ENCODE measurements at regions not wholly inside any gene's neighbourhood (a gene's known extent, or its start where the extent isn't known, plus 50 kb on each side); places are given as distances from the start of the nearest gene placed in this dataset.

GRCh38 chr7:18364396-18364795 is 131.2 kb upstream of the HDAC9 start:
- no peak overlapping the region for H3K4me3 Mint-ChIP-seq
- H3K4me1 Mint-ChIP-seq: peaks cover 0 to 1% (median 0%) of the 10 kb centered on the region in 3 donors
- no peak overlapping the region for H3K4me3 ChIP-seq (ENCODE audit: low read length)
- no peaks in the 10 kb centered on the region for H3K36me3 ChIP-seq (ENCODE audit: insufficient read depth, low read length)
- DNase-seq: no peak
- H3K27me3 ChIP-seq (ENCODE audit: insufficient read depth, low read length, poor library complexity, severe bottlenecking): no peaks in the 10 kb centered on the region
- H3K4me1 ChIP-seq (ENCODE audit: insufficient read depth, low read length): no peaks in the 10 kb centered on the region
- CTCF ChIA-PET: no interaction called here
- H3K9me3 ChIP-seq (ENCODE audit: low read length): no peaks in the 10 kb centered on the region
- no peaks in the 10 kb centered on the region for H3K9me3 Mint-ChIP-seq
- H3K36me3 Mint-ChIP-seq: no peaks in the 10 kb centered on the region
- POLR2A ChIA-PET: no interaction called here
- H3K27ac ChIP-seq (ENCODE audit: low read depth, low read length): no peak overlapping the region
- H3K27ac Mint-ChIP-seq: no peak overlapping the region
- H3K27me3 Mint-ChIP-seq: no peaks in the 10 kb centered on the region

GRCh38 chr7:18366394-18366793 is 129.2 kb upstream of the HDAC9 start:
- no peaks in the 10 kb centered on the region for H3K36me3 Mint-ChIP-seq
- Histone ChIP-seq H3K27ac (ENCODE audit: low read depth, low read length) (no peak overlapping the region), H3K27me3 (ENCODE audit: insufficient read depth, low read length, poor library complexity, severe bottlenecking) (no peaks in the 10 kb centered on the region), H3K4me1 (ENCODE audit: insufficient read depth, low read length) (no peaks in the 10 kb centered on the region), H3K9me3 (ENCODE audit: low read length) (no peaks in the 10 kb centered on the region), H3K4me3 (ENCODE audit: low read length) (no peak overlapping the region), H3K36me3 (ENCODE audit: insufficient read depth, low read length) (no peaks in the 10 kb centered on the region)
- H3K27me3 Mint-ChIP-seq: peaks cover 0 to 1% of the 10 kb centered on the region in 2 donors
- H3K9me3 Mint-ChIP-seq: no peaks in the 10 kb centered on the region
- H3K4me1 Mint-ChIP-seq: peaks cover 0 to 1% (median 0%) of the 10 kb centered on the region in 3 donors
- no peak overlapping the region for H3K4me3 Mint-ChIP-seq
- H3K27ac Mint-ChIP-seq: no peak overlapping the region
- CTCF ChIA-PET: no interaction called here
- POLR2A ChIA-PET: no interaction called here
- no peak for DNase-seq

GRCh38 chr7:18369011-18369410 is 126.5 kb upstream of the HDAC9 start:
- H3K9me3 Mint-ChIP-seq: no peaks in the 10 kb centered on the region
- no peaks in the 10 kb centered on the region for H3K36me3 Mint-ChIP-seq

GRCh38 chr7:18370633-18371032 is 124.9 kb upstream of the HDAC9 start:
- no peaks in the 10 kb centered on the region for H3K36me3 ChIP-seq (ENCODE audit: insufficient read depth, low read length)
- Mint-ChIP-seq H3K27me3 (peaks cover 0 to 1% of the 10 kb centered on the region in 2 donors), H3K27ac (no peak overlapping the region), H3K4me1 (peaks cover 0 to 1% (median 0%) of the 10 kb centered on the region in 3 donors), H3K9me3 (no peaks in the 10 kb centered on the region), H3K4me3 (no peak overlapping the region), H3K36me3 (no peaks in the 10 kb centered on the region)
- POLR2A ChIA-PET: no interaction called here
- no peaks in the 10 kb centered on the region for H3K27me3 ChIP-seq (ENCODE audit: insufficient read depth, low read length, poor library complexity, severe bottlenecking)
- no peaks in the 10 kb centered on the region for H3K9me3 ChIP-seq (ENCODE audit: low read length)
- CTCF ChIA-PET: no interaction called here
- H3K27ac ChIP-seq (ENCODE audit: low read depth, low read length): no peak overlapping the region
- no peak overlapping the region for H3K4me3 ChIP-seq (ENCODE audit: low read length)
- no peak for DNase-seq
- no peaks in the 10 kb centered on the region for H3K4me1 ChIP-seq (ENCODE audit: insufficient read depth, low read length)

More at GRCh38 chr7:18369011-18369410, 126.5 kb upstream of the HDAC9 start:
- H3K4me3 Mint-ChIP-seq: no peak overlapping the region
- no peak overlapping the region for H3K27ac Mint-ChIP-seq
- H3K9me3 ChIP-seq (ENCODE audit: low read length): no peaks in the 10 kb centered on the region
- no peak overlapping the region for H3K27ac ChIP-seq (ENCODE audit: low read depth, low read length)
- H3K4me1 ChIP-seq (ENCODE audit: insufficient read depth, low read length): no peaks in the 10 kb centered on the region
- no peak overlapping the region for H3K4me3 ChIP-seq (ENCODE audit: low read length)
- no peaks in the 10 kb centered on the region for H3K36me3 ChIP-seq (ENCODE audit: insufficient read depth, low read length)
- H3K27me3 ChIP-seq (ENCODE audit: insufficient read depth, low read length, poor library complexity, severe bottlenecking): no peaks in the 10 kb centered on the region
- peaks cover 0 to 1% of the 10 kb centered on the region in 2 donors for H3K27me3 Mint-ChIP-seq
- ChIA-PET POLR2A (no interaction called here), CTCF (no interaction called here)
- H3K4me1 Mint-ChIP-seq: peaks cover 0 to 1% (median 0%) of the 10 kb centered on the region in 3 donors
- no peak for DNase-seq

- H3K27me3 ChIP-seq (ENCODE audit: insufficient read depth, low read length, poor library complexity, severe bottlenecking): no peaks in the 10 kb centered on the region
- no peaks in the 10 kb centered on the region for H3K9me3 ChIP-seq (ENCODE audit: low read length)
- H3K27ac ChIP-seq (ENCODE audit: low read depth, low read length): no peak overlapping the region
- H3K4me1 Mint-ChIP-seq: no peaks in the 10 kb centered on the region
- no peak overlapping the region for H3K27ac Mint-ChIP-seq
- H3K4me3 ChIP-seq (ENCODE audit: low read length): no peak overlapping the region
- no peaks in the 10 kb centered on the region for H3K36me3 ChIP-seq (ENCODE audit: insufficient read depth, low read length)
- DNase-seq: no peak
- no peaks in the 10 kb centered on the region for H3K27me3 Mint-ChIP-seq
- ChIA-PET CTCF (no interaction called here), POLR2A (no interaction called here)
- peaks cover 0 to 1% (median 0%) of the 10 kb centered on the region in 3 donors for H3K36me3 Mint-ChIP-seq
- H3K9me3 Mint-ChIP-seq: no peaks in the 10 kb centered on the region
- no peaks in the 10 kb centered on the region for H3K4me1 ChIP-seq (ENCODE audit: insufficient read depth, low read length)
- H3K4me3 Mint-ChIP-seq: no peak overlapping the region
Observed at GRCh38 chr7:18378989-18379605, 116.5 kb upstream of the HDAC9 start.

GRCh38 chr7:18384491-18385143 is 110.9 kb upstream of the HDAC9 start:
- CTCF ChIA-PET: no interaction called here
- no peaks in the 10 kb centered on the region for H3K27me3 Mint-ChIP-seq

GRCh38 chr7:18386607-18387006 is 108.9 kb upstream of the HDAC9 start:
- no peaks in the 10 kb centered on the region for H3K27me3 Mint-ChIP-seq
- H3K4me3 Mint-ChIP-seq: no peak overlapping the region
- no peaks in the 10 kb centered on the region for H3K9me3 ChIP-seq (ENCODE audit: low read length)
- ChIA-PET CTCF (interaction anchor here (1.4 kb wide), 1 partner anchor 34 kb away, joined by 5 read pairs; no protein-coding TSS in a partner anchor), POLR2A (no interaction called here)
- no peak overlapping the region for H3K27ac Mint-ChIP-seq
- H3K4me1 Mint-ChIP-seq: no peaks in the 10 kb centered on the region
- H3K36me3 Mint-ChIP-seq: no peaks in the 10 kb centered on the region
- no peaks in the 10 kb centered on the region for H3K27me3 ChIP-seq (ENCODE audit: insufficient read depth, low read length, poor library complexity, severe bottlenecking)
- no peaks in the 10 kb centered on the region for H3K9me3 Mint-ChIP-seq
- no peak overlapping the region for H3K27ac ChIP-seq (ENCODE audit: low read depth, low read length)
- no peaks in the 10 kb centered on the region for H3K36me3 ChIP-seq (ENCODE audit: insufficient read depth, low read length)
- DNase-seq: no peak
- H3K4me3 ChIP-seq (ENCODE audit: low read length): no peak overlapping the region
- H3K4me1 ChIP-seq (ENCODE audit: insufficient read depth, low read length): no peaks in the 10 kb centered on the region

More at GRCh38 chr7:18384491-18385143, 110.9 kb upstream of the HDAC9 start:
- Mint-ChIP-seq H3K27ac (no peak overlapping the region), H3K4me1 (no peaks in the 10 kb centered on the region), H3K4me3 (no peak overlapping the region), H3K36me3 (no peaks in the 10 kb centered on the region), H3K9me3 (no peaks in the 10 kb centered on the region)
- DNase-seq: no peak
- POLR2A ChIA-PET: no interaction called here
- Histone ChIP-seq H3K4me1 (ENCODE audit: insufficient read depth, low read length) (no peaks in the 10 kb centered on the region), H3K36me3 (ENCODE audit: insufficient read depth, low read length) (no peaks in the 10 kb centered on the region), H3K9me3 (ENCODE audit: low read length) (no peaks in the 10 kb centered on the region), H3K27ac (ENCODE audit: low read depth, low read length) (no peak overlapping the region), H3K4me3 (ENCODE audit: low read length) (no peak overlapping the region), H3K27me3 (ENCODE audit: insufficient read depth, low read length, poor library complexity, severe bottlenecking) (no peaks in the 10 kb centered on the region)

GRCh38 chr7:18387191-18387735 is 108.3 kb upstream of the HDAC9 start:
- Mint-ChIP-seq H3K4me1 (no peaks in the 10 kb centered on the region), H3K36me3 (no peaks in the 10 kb centered on the region), H3K4me3 (no peak overlapping the region), H3K27ac (no peak overlapping the region), H3K27me3 (no peaks in the 10 kb centered on the region), H3K9me3 (no peaks in the 10 kb centered on the region)
- no peaks in the 10 kb centered on the region for H3K36me3 ChIP-seq (ENCODE audit: insufficient read depth, low read length)
- H3K4me3 ChIP-seq (ENCODE audit: low read length): no peak overlapping the region
- no peak for DNase-seq
- H3K27me3 ChIP-seq (ENCODE audit: insufficient read depth, low read length, poor library complexity, severe bottlenecking): no peaks in the 10 kb centered on the region
- CTCF ChIA-PET: interaction anchor here (1.4 kb wide), 1 partner anchor 35 kb away, joined by 5 read pairs; no protein-coding TSS in a partner anchor
- no peaks in the 10 kb centered on the region for H3K9me3 ChIP-seq (ENCODE audit: low read length)
- H3K4me1 ChIP-seq (ENCODE audit: insufficient read depth, low read length): no peaks in the 10 kb centered on the region
- POLR2A ChIA-PET: no interaction called here
- H3K27ac ChIP-seq (ENCODE audit: low read depth, low read length): no peak overlapping the region

Data from CD8-positive, alpha-beta memory T cell (primary cell).